ENCODE measurements at regions not wholly inside any gene's neighbourhood (a gene's known extent, or its start where the extent isn't known, plus 50 kb on each side); places are given as distances from the start of the nearest gene placed in this dataset.
A peak's percentile ranks its signal among the peaks of the same experiment; 100 is the strongest.

DNA sequence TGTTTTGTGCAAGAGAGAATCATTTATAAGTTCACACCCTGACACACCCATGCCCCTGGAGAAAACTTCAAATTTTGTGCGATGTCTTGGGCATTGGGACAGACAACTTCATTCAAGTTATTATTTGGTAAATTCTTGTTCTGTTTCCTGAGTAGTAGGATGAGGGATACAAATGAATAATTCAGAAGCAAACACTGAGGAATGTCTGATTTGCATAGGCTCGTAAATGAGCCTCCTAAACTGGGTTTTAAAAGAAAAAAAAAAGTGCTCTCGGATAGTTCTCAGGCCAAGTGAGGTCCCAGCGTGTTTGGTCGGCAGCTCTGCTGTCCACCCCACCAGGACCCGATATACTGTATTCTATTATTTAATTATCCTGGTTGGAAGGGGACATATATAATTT, 134.7 kb upstream of the CPM start:
- Histone ChIP-seq H3K9ac (ENCODE audit: insufficient read depth in 1 of 2, low read length in 2 of 2) (no peak overlapping the region), H3K27me3 (ENCODE audit: control insufficient read depth in 3 of 3, insufficient read depth in 3 of 3, low read length in 2 of 3) (no peaks in the 10 kb centered on the region), H3K27ac (ENCODE audit: low read depth in 1 of 2, low read length in 1 of 2) (no peak overlapping the region), H3K9me3 (ENCODE audit: control insufficient read depth in 4 of 4, insufficient read depth in 3 of 4, low read length in 3 of 4) (no peaks in the 10 kb centered on the region), H3K4me3 (no peak overlapping the region), H3K36me3 (ENCODE audit: control insufficient read depth in 4 of 4, insufficient read depth in 4 of 4, low read length in 4 of 4) (no peaks in the 10 kb centered on the region), H3K4me1 (ENCODE audit: control insufficient read depth in 5 of 5, insufficient read depth in 5 of 5, low read length in 5 of 5) (peaks cover 0 to 9% (median 0%) of the 10 kb centered on the region in 5 donors)
- TF ChIP-seq, protein P1, sequence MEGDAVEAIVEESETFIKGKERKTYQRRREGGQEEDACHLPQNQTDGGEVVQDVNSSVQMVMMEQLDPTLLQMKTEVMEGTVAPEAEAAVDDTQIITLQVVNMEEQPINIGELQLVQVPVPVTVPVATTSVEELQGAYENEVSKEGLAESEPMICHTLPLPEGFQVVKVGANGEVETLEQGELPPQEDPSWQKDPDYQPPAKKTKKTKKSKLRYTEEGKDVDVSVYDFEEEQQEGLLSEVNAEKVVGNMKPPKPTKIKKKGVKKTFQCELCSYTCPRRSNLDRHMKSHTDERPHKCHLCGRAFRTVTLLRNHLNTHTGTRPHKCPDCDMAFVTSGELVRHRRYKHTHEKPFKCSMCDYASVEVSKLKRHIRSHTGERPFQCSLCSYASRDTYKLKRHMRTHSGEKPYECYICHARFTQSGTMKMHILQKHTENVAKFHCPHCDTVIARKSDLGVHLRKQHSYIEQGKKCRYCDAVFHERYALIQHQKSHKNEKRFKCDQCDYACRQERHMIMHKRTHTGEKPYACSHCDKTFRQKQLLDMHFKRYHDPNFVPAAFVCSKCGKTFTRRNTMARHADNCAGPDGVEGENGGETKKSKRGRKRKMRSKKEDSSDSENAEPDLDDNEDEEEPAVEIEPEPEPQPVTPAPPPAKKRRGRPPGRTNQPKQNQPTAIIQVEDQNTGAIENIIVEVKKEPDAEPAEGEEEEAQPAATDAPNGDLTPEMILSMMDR (IDR thresholded peaks at IDR 0.05; ENCODE audit: control extremely low read depth, extremely low read depth): no peak
- no peak for DNase-seq
- whole genome bisulfite sequencing, 2 donors: 90 to 95% methylated on average over 6 of the region's 6 CpGs
- ATAC-seq (ENCODE audit: insufficient read depth, low FRiP score): no peak

DNA sequence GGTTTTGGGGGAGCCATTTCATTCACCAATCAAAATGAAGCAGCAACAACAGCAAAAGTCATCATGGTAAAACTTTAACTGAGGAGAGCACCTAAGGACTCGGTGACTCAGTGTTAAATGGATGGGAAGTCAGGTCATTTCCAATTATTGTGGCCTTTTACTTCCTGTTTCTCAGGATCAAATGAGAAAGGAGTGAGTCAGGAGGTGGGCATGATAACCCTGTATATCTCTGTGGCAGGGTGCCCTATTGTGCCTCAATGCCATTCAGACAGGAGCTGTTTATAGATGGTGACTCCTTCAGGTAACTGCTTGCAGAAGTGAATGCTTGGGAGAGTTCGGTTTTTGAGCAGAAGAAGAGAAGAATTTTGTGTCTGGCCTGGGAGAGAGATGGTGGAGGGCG, 135.5 kb upstream of the CPM start:
- Histone ChIP-seq H3K27me3 (ENCODE audit: control insufficient read depth in 3 of 3, insufficient read depth in 3 of 3, low read length in 2 of 3) (no peaks in the 10 kb centered on the region), H3K36me3 (ENCODE audit: control insufficient read depth in 4 of 4, insufficient read depth in 4 of 4, low read length in 4 of 4) (no peaks in the 10 kb centered on the region), H3K9me3 (ENCODE audit: control insufficient read depth in 4 of 4, insufficient read depth in 3 of 4, low read length in 3 of 4) (no peaks in the 10 kb centered on the region), H3K4me3 (no peak overlapping the region), H3K9ac (ENCODE audit: insufficient read depth in 1 of 2, low read length in 2 of 2) (no peak overlapping the region), H3K27ac (ENCODE audit: low read depth in 1 of 2, low read length in 1 of 2) (no peak overlapping the region), H3K4me1 (ENCODE audit: control insufficient read depth in 5 of 5, insufficient read depth in 5 of 5, low read length in 5 of 5) (peaks cover 0 to 9% (median 0%) of the 10 kb centered on the region in 5 donors)
- ATAC-seq (ENCODE audit: insufficient read depth, low FRiP score) (peak; percentile 69), DNase-seq (no peak)
- TF ChIP-seq, protein P1 (IDR thresholded peaks at IDR 0.05; ENCODE audit: control extremely low read depth, extremely low read depth): no peak
- WGBS, 2 donors: 64 to 75% methylated on average over 3 of the region's 3 CpGs

GRCh38 chr12:69069479-69069878, 136.5 kb upstream of the CPM start:
- TF ChIP-seq, protein P1 (IDR thresholded peaks at IDR 0.05; ENCODE audit: control extremely low read depth, extremely low read depth): no peak
- no peaks in the 10 kb centered on the region for H3K36me3 ChIP-seq (ENCODE audit: control insufficient read depth in 4 of 4, insufficient read depth in 4 of 4, low read length in 4 of 4)
- no peaks in the 10 kb centered on the region for H3K27me3 ChIP-seq (ENCODE audit: control insufficient read depth in 3 of 3, insufficient read depth in 3 of 3, low read length in 2 of 3)
- peaks cover 0 to 9% (median 0%) of the 10 kb centered on the region in 5 donors for H3K4me1 ChIP-seq (ENCODE audit: control insufficient read depth in 5 of 5, insufficient read depth in 5 of 5, low read length in 5 of 5)
- H3K9me3 ChIP-seq (ENCODE audit: control insufficient read depth in 4 of 4, insufficient read depth in 3 of 4, low read length in 3 of 4): no peaks in the 10 kb centered on the region
- WGBS, 2 donors: 87 to 93% methylated on average over 10 of the region's 10 CpGs
- no peak overlapping the region for H3K4me3 ChIP-seq
- DNase-seq (no peak), ATAC-seq (ENCODE audit: insufficient read depth, low FRiP score) (no peak)
- H3K27ac ChIP-seq (ENCODE audit: low read depth in 1 of 2, low read length in 1 of 2): no peak overlapping the region
- H3K9ac ChIP-seq (ENCODE audit: insufficient read depth in 1 of 2, low read length in 2 of 2): no peak overlapping the region
